Liver (tissue), 8 donors: ENCODE measurements at regions not wholly inside any gene's neighbourhood (a gene's known extent, or its start where the extent isn't known, plus 50 kb on each side); places are given as distances from the start of the nearest gene placed in this dataset.

Experiments
- DNase-seq: peaks from one replicate; pipeline ENCODE4 v3.0.0-alpha.2; 2017; ENCODE audit warnings: low spot score
- H3K27ac ChIP-seq, 2 donors: one replicate each; pipeline ENCODE4 v1.7.0; 2013; ENCODE audit warnings: inconsistent platforms in 2 of 2, low read length in 2 of 2, control low read depth in 1 of 2, low read depth in 1 of 2, mild to moderate bottlenecking in 1 of 2
- H3K27me3 ChIP-seq, 4 donors: one replicate each; pipeline versions ENCODE4 v1.6.1 to v1.7.0; 2013; ENCODE audit warnings: low read length in 3 of 4, inconsistent platforms in 1 of 4, mild to moderate bottlenecking in 1 of 4, moderate library complexity in 1 of 4; ENCODE audit not compliant: control insufficient read depth in 4 of 4, insufficient read depth in 4 of 4
- H3K36me3 ChIP-seq, 4 donors: one replicate each; pipeline versions ENCODE4 v1.6.1 to v1.7.0; 2013; ENCODE audit warnings: low read length in 3 of 4, mild to moderate bottlenecking in 3 of 4, low read depth in 1 of 4, moderate library complexity in 1 of 4; ENCODE audit not compliant: control insufficient read depth in 4 of 4, insufficient read depth in 3 of 4
- H3K4me1 ChIP-seq, 4 donors: one replicate each; pipeline versions ENCODE4 v1.6.1 to v1.7.0; 2013; ENCODE audit warnings: low read length in 3 of 4, mild to moderate bottlenecking in 3 of 4, moderate library complexity in 1 of 4; ENCODE audit not compliant: control insufficient read depth in 4 of 4, insufficient read depth in 4 of 4
- H3K4me3 ChIP-seq, 3 donors: one replicate each; pipeline versions ENCODE4 v1.6.1 to v1.7.0; 2013; ENCODE audit warnings: low read length in 3 of 3, control low read depth in 1 of 3, low read depth in 1 of 3, mild to moderate bottlenecking in 1 of 3
- H3K9ac ChIP-seq, 2 donors: one replicate each; pipeline ENCODE4 v1.7.0; 2013; ENCODE audit warnings: low read length in 2 of 2, mild to moderate bottlenecking in 2 of 2, moderate library complexity in 2 of 2, control low read depth in 1 of 2, low read depth in 1 of 2
- H3K9me3 ChIP-seq, 4 donors: one replicate each; pipeline versions ENCODE4 v1.6.1 to v1.7.0; 2013; ENCODE audit warnings: low read length in 3 of 4; ENCODE audit not compliant: control insufficient read depth in 4 of 4
- ATF3 ChIP-seq: IDR thresholded peaks from 2 replicates; pipeline ENCODE4 v1.6.1; 2016; ENCODE audit warnings: antibody characterized with exemption
- CTCF ChIP-seq: fragments of 150-350 bp; IDR thresholded peaks from 2 replicates; pipeline ENCODE4 v1.5.1; 2017; ENCODE audit warnings: improper control_type of control experiment, low read depth, low read length; ENCODE audit not compliant: missing input control
- FOXA1 ChIP-seq: IDR thresholded peaks from 2 replicates; pipeline ENCODE4 v1.6.1; 2016; ENCODE audit warnings: antibody characterized with exemption
- FOXA2 ChIP-seq: IDR thresholded peaks from 2 replicates; pipeline ENCODE4 v1.6.1; 2016; ENCODE audit warnings: antibody characterized with exemption
- GABPA ChIP-seq, 2 donors: IDR thresholded peaks in 1 of 2; conservative IDR thresholded peaks in 1 of 2; 2 replicates each; pipeline ENCODE4 v1.6.1; 2016; ENCODE audit warnings: antibody characterized with exemption in 2 of 2, mild to moderate bottlenecking in 1 of 2, moderate library complexity in 1 of 2
- HNF4A ChIP-seq, 2 donors: conservative IDR thresholded peaks; 2 replicates each; pipeline ENCODE4 v1.6.1; 2016; ENCODE audit warnings: antibody characterized with exemption in 2 of 2, mild to moderate bottlenecking in 2 of 2
- HNF4G ChIP-seq: IDR thresholded peaks from 2 replicates; pipeline ENCODE4 v1.6.1; 2016; ENCODE audit warnings: antibody characterized with exemption
- JUND ChIP-seq, 2 donors: IDR thresholded peaks; 2 replicates each; pipeline ENCODE4 v1.6.1; 2016; ENCODE audit warnings: antibody characterized with exemption in 2 of 2
- NR2F2 ChIP-seq: IDR thresholded peaks from 2 replicates; pipeline ENCODE4 v1.6.1; 2016; ENCODE audit warnings: antibody characterized with exemption
- RAD21 ChIP-seq, 2 donors: IDR thresholded peaks; 2 replicates each; pipeline ENCODE4 v1.6.1; 2016; ENCODE audit warnings: antibody characterized with exemption in 2 of 2, mild to moderate bottlenecking in 2 of 2
- REST ChIP-seq: IDR thresholded peaks from 2 replicates; pipeline ENCODE4 v1.6.1; 2016; ENCODE audit warnings: antibody characterized with exemption, mild to moderate bottlenecking
- RXRA ChIP-seq, 2 donors: IDR thresholded peaks; 2 replicates each; pipeline ENCODE4 v1.6.1; 2017 to 2018; ENCODE audit warnings: antibody characterized with exemption in 2 of 2, mild to moderate bottlenecking in 1 of 2
- SP1 ChIP-seq: IDR thresholded peaks from 2 replicates; pipeline ENCODE4 v1.6.1; 2018; ENCODE audit warnings: antibody characterized with exemption, mild to moderate bottlenecking
- TAF1 ChIP-seq: conservative IDR thresholded peaks from 2 replicates; pipeline ENCODE4 v1.6.1; 2016; ENCODE audit warnings: antibody characterized with exemption, mild to moderate bottlenecking
- YY1 ChIP-seq: IDR thresholded peaks from 2 replicates; pipeline ENCODE4 v1.6.1; 2016; ENCODE audit warnings: antibody characterized with exemption, mild to moderate bottlenecking
- WGBS: extraction: QIAGEN DNeasy Blood & Tissue Kit; methylation state at CpG from one replicate; pipeline ENCODE4 v1.1.7; 2013; 5-methylcytosine and 5-hydroxymethylcytosine counted together
- TF ChIP-seq, protein P1 (sequence below): IDR thresholded peaks from 2 replicates; pipeline ENCODE4 v1.6.1; 2016; ENCODE audit warnings: antibody characterized with exemption
- TF ChIP-seq, protein P2 (sequence below): IDR thresholded peaks from 2 replicates; pipeline ENCODE4 v1.6.1; 2016; ENCODE audit warnings: antibody characterized with exemption
- donor health status: healthy.
- donor health status: healthy.
- donor health status: healthy.
- donor health status: healthy.
- donor health status: healthy.

- no peak for DNase-seq
- no peak overlapping the region for H3K9ac ChIP-seq
- H3K4me3 ChIP-seq: no peak overlapping the region
- peaks cover 0 to 10% (median under 1%) of the 10 kb centered on the region in 4 donors for H3K27me3 ChIP-seq
- H3K9me3 ChIP-seq: no peaks in the 10 kb centered on the region
- H3K4me1 ChIP-seq: no peaks in the 10 kb centered on the region
- WGBS: 71% methylated on average over 16 of the region's 16 CpGs
- no peak overlapping the region for H3K27ac ChIP-seq
- H3K36me3 ChIP-seq: no peaks in the 10 kb centered on the region
- TF ChIP-seq TAF1: no peak
- no peak for TF ChIP-seq RAD21 (IDR thresholded peaks at IDR 0.05)
- TF ChIP-seq CTCF: no peak
- TF ChIP-seq, protein P1, sequence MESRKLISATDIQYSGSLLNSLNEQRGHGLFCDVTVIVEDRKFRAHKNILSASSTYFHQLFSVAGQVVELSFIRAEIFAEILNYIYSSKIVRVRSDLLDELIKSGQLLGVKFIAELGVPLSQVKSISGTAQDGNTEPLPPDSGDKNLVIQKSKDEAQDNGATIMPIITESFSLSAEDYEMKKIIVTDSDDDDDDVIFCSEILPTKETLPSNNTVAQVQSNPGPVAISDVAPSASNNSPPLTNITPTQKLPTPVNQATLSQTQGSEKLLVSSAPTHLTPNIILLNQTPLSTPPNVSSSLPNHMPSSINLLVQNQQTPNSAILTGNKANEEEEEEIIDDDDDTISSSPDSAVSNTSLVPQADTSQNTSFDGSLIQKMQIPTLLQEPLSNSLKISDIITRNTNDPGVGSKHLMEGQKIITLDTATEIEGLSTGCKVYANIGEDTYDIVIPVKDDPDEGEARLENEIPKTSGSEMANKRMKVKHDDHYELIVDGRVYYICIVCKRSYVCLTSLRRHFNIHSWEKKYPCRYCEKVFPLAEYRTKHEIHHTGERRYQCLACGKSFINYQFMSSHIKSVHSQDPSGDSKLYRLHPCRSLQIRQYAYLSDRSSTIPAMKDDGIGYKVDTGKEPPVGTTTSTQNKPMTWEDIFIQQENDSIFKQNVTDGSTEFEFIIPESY: no peak
- TF ChIP-seq HNF4G: no peak
- no peak for TF ChIP-seq RXRA (IDR thresholded peaks at IDR 0.05)
- no peak for TF ChIP-seq ATF3
- no peak for TF ChIP-seq FOXA2
- no peak for TF ChIP-seq HNF4A (conservative IDR thresholded peaks at IDR 0.05)
- no peak for TF ChIP-seq YY1
- TF ChIP-seq NR2F2: no peak
- TF ChIP-seq GABPA (IDR thresholded peaks at IDR 0.05 in 1 of 2, conservative IDR thresholded peaks at IDR 0.05 in 1 of 2): no peak
- no peak for TF ChIP-seq REST
- no peak for TF ChIP-seq FOXA1
- no peak for TF ChIP-seq JUND (IDR thresholded peaks at IDR 0.05)
- TF ChIP-seq SP1: no peak
These were observed 69.2 kb downstream of the UNCX start for GRCh38 chr7:1301882-1302251.

DNA sequence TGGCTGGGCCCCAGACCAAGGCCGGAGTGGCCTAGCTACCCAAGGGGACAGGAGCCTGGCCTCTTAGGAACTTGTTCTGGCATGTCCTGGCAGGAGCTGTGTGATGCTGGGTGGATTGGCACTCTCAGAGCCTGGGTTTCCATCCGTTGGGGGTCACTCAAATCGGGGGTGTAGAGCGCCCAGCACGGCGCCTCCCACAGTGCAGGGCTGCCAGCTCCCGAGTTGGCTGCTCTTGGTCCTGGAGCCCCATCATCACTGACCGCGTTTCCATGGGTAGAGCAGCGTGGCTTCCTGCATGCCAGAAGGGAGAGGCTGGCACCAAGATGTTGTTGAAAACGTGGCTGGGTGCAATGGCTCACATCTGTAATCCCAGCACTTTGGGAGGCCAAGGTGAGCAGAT is 70.3 kb downstream of the UNCX start:
- 87% methylated on average over 11 of the region's 11 CpGs for WGBS
- Histone ChIP-seq H3K27me3 (peaks cover 0 to 4% (median 0%) of the 10 kb centered on the region in 4 donors), H3K4me1 (no peaks in the 10 kb centered on the region), H3K4me3 (no peak overlapping the region), H3K9me3 (no peaks in the 10 kb centered on the region), H3K27ac (no peak overlapping the region), H3K9ac (no peak overlapping the region), H3K36me3 (no peaks in the 10 kb centered on the region)
- no peak for DNase-seq
- TF ChIP-seq RXRA (IDR thresholded peaks at IDR 0.05) (no peak), CTCF (no peak), ATF3 (no peak), RAD21 (IDR thresholded peaks at IDR 0.05) (no peak), YY1 (no peak), GABPA (IDR thresholded peaks at IDR 0.05 in 1 of 2, conservative IDR thresholded peaks at IDR 0.05 in 1 of 2) (no peak)
- TF ChIP-seq, protein P2, sequence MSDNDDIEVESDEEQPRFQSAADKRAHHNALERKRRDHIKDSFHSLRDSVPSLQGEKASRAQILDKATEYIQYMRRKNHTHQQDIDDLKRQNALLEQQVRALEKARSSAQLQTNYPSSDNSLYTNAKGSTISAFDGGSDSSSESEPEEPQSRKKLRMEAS: no peak
- TF ChIP-seq, protein P1: no peak
